GM23248 (cell line): ENCODE measurements at regions not wholly inside any gene's neighbourhood (a gene's known extent, or its start where the extent isn't known, plus 50 kb on each side); places are given as distances from the start of the nearest gene placed in this dataset.

Experiments used
- DNase-seq: peaks from one replicate; pipeline ENCODE4 v3.0.0-alpha.2; 2015
- H2AFZ ChIP-seq: fragments of 200-600 bp; sonication (generic); 2 replicates; pipeline ENCODE4 v1.6.1; 2016; ENCODE audit warnings: antibody characterized with exemption
- H3F3A ChIP-seq: fragments of 200-600 bp; sonication (generic); 2 replicates; pipeline ENCODE4 v1.6.1; 2016; ENCODE audit warnings: mild to moderate bottlenecking, antibody characterized with exemption, mixed run types; ENCODE audit not compliant: insufficient read depth
- H3K27ac ChIP-seq: fragments of 200-600 bp; sonication (generic); 2 replicates; pipeline ENCODE4 v1.5.1; 2016; ENCODE audit warnings: mild to moderate bottlenecking
- H3K27me3 ChIP-seq: fragments of 200-600 bp; sonication (generic); replicated peaks from 2 replicates; pipeline ENCODE4 v1.6.1; 2016; ENCODE audit warnings: mild to moderate bottlenecking; ENCODE audit not compliant: insufficient read depth
- H3K36me3 ChIP-seq: fragments of 200-600 bp; sonication (generic); 2 replicates; pipeline ENCODE4 v1.6.1; 2016; ENCODE audit warnings: low read depth, mild to moderate bottlenecking
- H3K4me1 ChIP-seq: fragments of 200-600 bp; sonication (generic); 2 replicates; pipeline ENCODE4 v1.6.1; 2016; ENCODE audit warnings: mild to moderate bottlenecking; ENCODE audit not compliant: insufficient read depth
- H3K4me2 ChIP-seq: fragments of 200-600 bp; sonication (generic); one replicate; pipeline ENCODE4 v1.6.1; 2016; ENCODE audit warnings: mild to moderate bottlenecking; ENCODE audit not compliant: unreplicated experiment
- H3K4me3 ChIP-seq: fragments of 200-600 bp; sonication (generic); 2 replicates; pipeline ENCODE4 v1.5.1; 2016; ENCODE audit warnings: mild to moderate bottlenecking
- H3K79me2 ChIP-seq: fragments of 200-600 bp; sonication (generic); 2 replicates; pipeline ENCODE4 v1.6.1; 2016; ENCODE audit warnings: mild to moderate bottlenecking; ENCODE audit not compliant: insufficient read depth
- H3K9ac ChIP-seq: fragments of 200-600 bp; sonication (generic); 2 replicates; pipeline ENCODE4 v1.6.1; 2016; ENCODE audit warnings: mild to moderate bottlenecking
- H3K9me2 ChIP-seq: fragments of 200-600 bp; sonication (generic); 2 replicates; pipeline ENCODE4 v1.6.1; 2016; ENCODE audit warnings: mixed run types, mild to moderate bottlenecking, moderate library complexity; ENCODE audit not compliant: insufficient read depth
- H3K9me3 ChIP-seq: fragments of 200-600 bp; sonication (generic); one replicate; pipeline ENCODE4 v1.6.1; 2017; ENCODE audit warnings: low read depth
- H4K20me1 ChIP-seq: fragments of 200-600 bp; sonication (generic); 2 replicates; pipeline ENCODE4 v1.6.0; 2016; ENCODE audit not compliant: insufficient read depth
- EZH2 ChIP-seq: fragments of 200-600 bp; sonication (generic); IDR thresholded peaks from 2 replicates; pipeline ENCODE4 v1.6.1; 2018; ENCODE audit warnings: antibody characterized with exemption, mild to moderate bottlenecking; ENCODE audit not compliant: insufficient read depth, poor library complexity, severe bottlenecking
- EZH2phosphoT487 ChIP-seq: fragments of 200-600 bp; sonication (generic); IDR thresholded peaks from 2 replicates; pipeline ENCODE4 v1.6.1; 2018; ENCODE audit warnings: antibody characterized with exemption, moderate library complexity, mild to moderate bottlenecking, low read depth; ENCODE audit not compliant: insufficient read depth
- WGBS, 2 experiments: methylation state at CpG; one replicate each; pipeline ENCODE4 v1.1.6; 2015 to 2017; ENCODE audit warnings: low lambda C conversion rate in 2 of 2, low coverage in 1 of 2; ENCODE audit errors: missing lambda C conversion rate in 2 of 2; 5-methylcytosine and 5-hydroxymethylcytosine counted together
- in situ Hi-C: fragments of 300-500 bp; cut with MboI; formaldehyde crosslinking; loops from 2 replicates; pipeline ENCODE4 v1.15.0; 2020

DNA sequence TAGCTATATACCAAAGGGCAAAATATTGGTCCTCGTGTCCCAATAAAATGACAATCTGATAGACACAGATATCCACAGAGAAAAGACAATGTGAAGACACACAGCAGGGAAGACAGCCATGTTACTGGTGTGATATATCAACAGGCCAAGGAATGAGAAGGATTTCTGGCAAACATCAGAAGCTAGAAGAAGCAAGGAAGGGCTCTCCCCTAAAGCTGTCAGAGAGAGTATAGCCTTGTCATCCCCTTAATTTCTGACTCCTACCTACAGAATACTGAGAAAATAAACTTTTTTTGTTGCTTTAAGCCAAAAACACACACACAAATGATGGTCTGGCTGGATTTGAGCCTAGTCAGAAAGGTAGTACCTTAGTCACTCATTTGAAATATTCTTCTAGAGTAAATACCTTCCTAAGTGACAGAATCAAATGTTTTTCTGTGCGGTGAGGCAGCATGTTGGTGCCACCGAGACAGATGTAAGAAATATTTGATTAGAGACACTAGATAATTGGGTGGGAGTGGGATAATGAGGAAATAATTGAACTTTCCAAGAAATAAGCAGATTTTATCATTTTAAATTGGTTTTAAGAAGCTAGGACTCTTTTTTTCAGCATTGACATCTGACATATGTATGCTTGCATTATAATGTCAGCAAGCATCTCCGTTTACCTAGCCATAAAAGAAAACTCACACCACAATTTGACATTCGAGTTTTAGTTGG is 123.4 kb upstream of the TFAP2D start:
- Histone ChIP-seq H3K9ac (no peak overlapping the region), H3K27ac (no peak overlapping the region), H3K27me3 (no peaks in the 10 kb centered on the region), H3F3A (no peaks in the 10 kb centered on the region), H3K9me3 (no peaks in the 10 kb centered on the region), H3K4me2 (no peak overlapping the region), H3K36me3 (no peaks in the 10 kb centered on the region), H3K9me2 (no peaks in the 10 kb centered on the region), H3K4me1 (no peaks in the 10 kb centered on the region), H3K79me2 (no peaks in the 10 kb centered on the region), H3K4me3 (no peak overlapping the region), H2AFZ (no peak overlapping the region), H4K20me1 (no peaks in the 10 kb centered on the region)
- no peak for DNase-seq
- 11 to 13% methylated on average over 5 of the region's 5 CpGs for WGBS, 2 experiments
- TF ChIP-seq EZH2phosphoT487: no peak
- TF ChIP-seq EZH2: no peak
- in situ Hi-C loops: loop anchor here (10.0 kb wide), 1 partner anchor 465 kb away; no protein-coding TSS in a partner anchor

DNA sequence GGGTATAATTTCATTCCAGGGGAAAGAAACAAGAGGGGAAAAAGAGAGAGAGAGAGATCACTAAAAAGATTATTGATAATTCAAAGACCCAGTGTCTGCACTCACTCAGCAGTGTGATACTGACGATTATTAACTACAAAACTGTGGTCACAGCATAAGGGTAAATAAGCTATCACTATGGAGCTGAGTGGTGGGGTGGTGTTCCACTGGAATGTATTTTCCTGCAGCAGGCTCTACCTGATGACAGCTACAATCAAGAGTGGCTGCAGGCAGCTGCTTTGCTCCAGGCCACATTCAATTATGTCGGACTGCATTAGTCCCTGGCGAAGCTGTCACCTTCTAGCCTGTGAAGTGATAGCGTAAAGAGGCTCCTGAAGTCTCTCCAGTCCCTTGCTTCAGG is 122.2 kb upstream of the TFAP2D start:
- in situ Hi-C loops: loop anchor here (10.0 kb wide), 1 partner anchor 466 kb away; no protein-coding TSS in a partner anchor
- TF ChIP-seq EZH2 (no peak), EZH2phosphoT487 (no peak)

DNA sequence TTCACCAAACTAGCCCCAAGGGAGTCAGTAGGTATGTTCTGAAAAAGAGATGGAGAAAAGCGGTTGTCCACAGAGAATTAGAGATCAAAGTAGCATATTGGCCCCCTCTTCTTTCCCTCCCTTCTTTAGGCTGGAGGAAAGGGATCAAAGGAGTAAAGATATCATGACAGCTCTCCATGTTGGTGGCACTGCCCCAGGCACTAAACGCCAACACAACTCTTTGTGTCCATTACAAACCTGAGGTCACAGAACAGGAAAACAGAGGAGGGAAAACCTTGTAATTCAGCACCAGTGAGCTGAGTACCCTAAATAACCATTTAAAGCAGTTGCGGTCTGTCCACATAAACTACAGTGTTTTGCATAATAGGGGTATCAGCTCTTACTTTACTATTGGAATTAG is 113.0 kb upstream of the TFAP2D start:
- Histone ChIP-seq H2AFZ (no peak overlapping the region), H3K9me2 (no peaks in the 10 kb centered on the region), H3K4me3 (no peak overlapping the region), H3F3A (no peaks in the 10 kb centered on the region), H3K9ac (no peak overlapping the region), H3K9me3 (no peaks in the 10 kb centered on the region), H4K20me1 (no peaks in the 10 kb centered on the region), H3K4me2 (no peak overlapping the region), H3K27me3 (no peaks in the 10 kb centered on the region), H3K27ac (no peak overlapping the region), H3K36me3 (no peaks in the 10 kb centered on the region), H3K4me1 (no peaks in the 10 kb centered on the region), H3K79me2 (no peaks in the 10 kb centered on the region)
- no peak for DNase-seq
- WGBS, 2 experiments: 37 to 38% methylated on average over 3 of the region's 3 CpGs
- TF ChIP-seq EZH2 (no peak), EZH2phosphoT487 (no peak)
- in situ Hi-C loops: no loop called here

More for the DNA sequence above, 122.2 kb upstream of the TFAP2D start:
- H3K79me2 ChIP-seq: no peaks in the 10 kb centered on the region
- no peaks in the 10 kb centered on the region for H3K36me3 ChIP-seq
- H3K4me2 ChIP-seq: no peak overlapping the region
- H3F3A ChIP-seq: no peaks in the 10 kb centered on the region
- H3K9ac ChIP-seq: no peak overlapping the region
- H3K27me3 ChIP-seq: no peaks in the 10 kb centered on the region
- H3K4me1 ChIP-seq: no peaks in the 10 kb centered on the region
- no peaks in the 10 kb centered on the region for H3K9me2 ChIP-seq
- H3K9me3 ChIP-seq: no peaks in the 10 kb centered on the region
- H2AFZ ChIP-seq: no peak overlapping the region
- 8 to 11% methylated on average over 4 of the region's 4 CpGs for WGBS, 2 experiments
- no peak for DNase-seq
- H4K20me1 ChIP-seq: no peaks in the 10 kb centered on the region
- H3K27ac ChIP-seq: no peak overlapping the region
- H3K4me3 ChIP-seq: no peak overlapping the region

DNA sequence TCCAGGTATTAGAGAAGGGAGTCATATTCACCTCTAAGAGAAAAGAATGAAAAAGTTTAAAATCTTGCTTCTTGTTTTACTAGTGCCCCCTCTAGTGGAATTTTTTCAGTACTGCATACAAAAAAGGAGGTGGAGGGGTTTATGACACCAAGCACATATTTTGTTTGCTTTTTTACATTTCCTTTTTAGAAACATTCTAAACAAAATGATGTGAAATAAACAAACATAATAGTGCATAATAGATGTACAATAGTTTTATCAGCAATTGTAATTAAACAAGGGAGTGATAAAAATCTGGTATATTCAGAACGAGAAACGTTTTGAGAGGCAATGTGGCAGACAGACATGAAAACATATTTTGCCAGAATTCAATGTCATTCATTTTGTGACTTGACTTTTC is 111.0 kb upstream of the TFAP2D start:
- in situ Hi-C loops: no loop called here
- Histone ChIP-seq H3K9me3 (no peaks in the 10 kb centered on the region), H3K36me3 (no peaks in the 10 kb centered on the region), H3K27me3 (no peaks in the 10 kb centered on the region), H4K20me1 (no peaks in the 10 kb centered on the region), H2AFZ (no peak overlapping the region), H3K4me3 (no peak overlapping the region), H3K27ac (no peak overlapping the region), H3K4me1 (no peaks in the 10 kb centered on the region), H3K79me2 (no peaks in the 10 kb centered on the region), H3K9me2 (no peaks in the 10 kb centered on the region), H3K9ac (no peak overlapping the region), H3K4me2 (no peak overlapping the region), H3F3A (no peaks in the 10 kb centered on the region)
- 0% methylated on average over 2 of the region's 2 CpGs for WGBS, 2 experiments
- TF ChIP-seq EZH2phosphoT487 (no peak), EZH2 (no peak)
- DNase-seq: peak; percentile 41

DNA sequence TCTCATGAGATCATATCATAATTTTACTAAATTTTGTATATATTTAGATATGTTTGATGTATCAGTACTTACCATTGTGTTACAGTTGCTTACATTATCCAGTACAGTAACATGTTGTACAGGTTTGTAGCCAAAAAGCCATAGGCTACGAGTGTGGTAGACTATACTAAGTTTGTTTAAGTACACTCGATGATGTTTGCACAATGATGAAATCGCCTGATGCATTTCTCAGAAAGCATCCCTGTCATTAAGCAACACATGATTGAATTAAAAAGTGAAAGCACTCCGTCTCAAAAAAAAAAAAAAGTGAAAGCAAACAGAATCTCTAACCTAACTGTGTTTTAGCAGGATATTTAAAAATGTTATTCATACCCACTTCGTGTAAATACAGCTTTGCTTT is 104.9 kb upstream of the TFAP2D start:
- Histone ChIP-seq H3K9me3 (no peaks in the 10 kb centered on the region), H3K4me3 (no peak overlapping the region), H3K36me3 (no peaks in the 10 kb centered on the region), H3K9ac (no peak overlapping the region), H3F3A (no peaks in the 10 kb centered on the region), H3K27me3 (no peaks in the 10 kb centered on the region), H4K20me1 (no peaks in the 10 kb centered on the region), H3K4me2 (no peak overlapping the region), H3K9me2 (no peaks in the 10 kb centered on the region), H2AFZ (no peak overlapping the region), H3K27ac (no peak overlapping the region), H3K4me1 (no peaks in the 10 kb centered on the region), H3K79me2 (no peaks in the 10 kb centered on the region)
- in situ Hi-C loops: no loop called here
- no peak for DNase-seq
- 23 to 32% methylated on average over 5 of the region's 5 CpGs for WGBS, 2 experiments
- TF ChIP-seq EZH2phosphoT487 (no peak), EZH2 (no peak)
